Spleen (tissue), 7 donors: ENCODE measurements at regions not wholly inside any gene's neighbourhood (a gene's known extent, or its start where the extent isn't known, plus 50 kb on each side); places are given as distances from the start of the nearest gene placed in this dataset.

Source experiments
- POLR2A ChIP-seq, 3 donors: fragments of 450-650 bp; IDR thresholded peaks; one replicate each; pipeline ENCODE4 v1.5.1; 2017; ENCODE audit warnings: antibody characterized with exemption in 3 of 3, mild to moderate bottlenecking in 1 of 3
- POLR2AphosphoS5 ChIP-seq, 3 donors: sonication (generic); formaldehyde crosslinking; IDR thresholded peaks; one replicate each; pipeline ENCODE4 v1.5.1; 2017; ENCODE audit warnings: antibody characterized with exemption in 3 of 3
- TF ChIP-seq, protein P1 (sequence below), 11 experiments: fragments of 200-600 bp in 7 of 11; fragments of 450-650 bp in 4 of 11; sonication (generic) in 4 of 11; IDR thresholded peaks in 8 of 11; conservative IDR thresholded peaks in 3 of 11; 1 replicate in 7 of 11; 2 replicates in 4 of 11; pipeline versions ENCODE4 v1.4.0 to v1.8.0; 2016 to 2021; ENCODE audit warnings: antibody characterized with exemption in 11 of 11, inconsistent platforms in 4 of 11, mild to moderate bottlenecking in 1 of 11
- donor health status: DM: no; HTN: no; CAD: no; lungs with moderate emphysema.
- donor health status: DM: no; HTN: no; CAD: no.
- donor health status: DM: no; HTN: no; CAD: no.

DNA sequence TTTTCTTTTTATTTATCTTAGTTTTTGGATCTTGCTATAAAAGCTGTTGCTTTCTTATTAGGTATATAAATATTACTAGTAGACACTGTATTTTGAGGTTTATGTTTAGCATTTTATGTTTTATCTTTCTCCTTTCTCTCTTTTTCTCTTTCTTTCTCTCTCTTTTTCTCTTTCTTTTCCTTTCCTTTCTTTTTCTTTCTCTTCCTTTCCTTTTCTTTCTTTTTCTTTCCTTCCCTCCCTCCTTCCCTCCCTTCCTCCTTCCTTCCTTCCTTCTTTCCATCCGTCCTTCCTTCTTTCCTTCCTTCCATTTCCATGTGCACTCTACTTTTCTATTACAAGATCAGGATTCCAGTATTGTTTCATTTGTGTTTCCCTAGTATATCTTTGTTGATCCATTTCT, 814.8 kb downstream of the KCNJ3 start:
- TF ChIP-seq, protein P1, sequence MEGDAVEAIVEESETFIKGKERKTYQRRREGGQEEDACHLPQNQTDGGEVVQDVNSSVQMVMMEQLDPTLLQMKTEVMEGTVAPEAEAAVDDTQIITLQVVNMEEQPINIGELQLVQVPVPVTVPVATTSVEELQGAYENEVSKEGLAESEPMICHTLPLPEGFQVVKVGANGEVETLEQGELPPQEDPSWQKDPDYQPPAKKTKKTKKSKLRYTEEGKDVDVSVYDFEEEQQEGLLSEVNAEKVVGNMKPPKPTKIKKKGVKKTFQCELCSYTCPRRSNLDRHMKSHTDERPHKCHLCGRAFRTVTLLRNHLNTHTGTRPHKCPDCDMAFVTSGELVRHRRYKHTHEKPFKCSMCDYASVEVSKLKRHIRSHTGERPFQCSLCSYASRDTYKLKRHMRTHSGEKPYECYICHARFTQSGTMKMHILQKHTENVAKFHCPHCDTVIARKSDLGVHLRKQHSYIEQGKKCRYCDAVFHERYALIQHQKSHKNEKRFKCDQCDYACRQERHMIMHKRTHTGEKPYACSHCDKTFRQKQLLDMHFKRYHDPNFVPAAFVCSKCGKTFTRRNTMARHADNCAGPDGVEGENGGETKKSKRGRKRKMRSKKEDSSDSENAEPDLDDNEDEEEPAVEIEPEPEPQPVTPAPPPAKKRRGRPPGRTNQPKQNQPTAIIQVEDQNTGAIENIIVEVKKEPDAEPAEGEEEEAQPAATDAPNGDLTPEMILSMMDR (IDR thresholded peaks at IDR 0.05 in 8 of 11, conservative IDR thresholded peaks at IDR 0.05 in 3 of 11): no peak
- TF ChIP-seq POLR2AphosphoS5 (IDR thresholded peaks at IDR 0.05): no peak
- no peak for TF ChIP-seq POLR2A (IDR thresholded peaks at IDR 0.05)
